ENCODE measurements at regions not wholly inside any gene's neighbourhood (a gene's known extent, or its start where the extent isn't known, plus 50 kb on each side); places are given as distances from the start of the nearest gene placed in this dataset.

GRCh38 chr5:93154535-93154934 is 426.5 kb downstream of the NR2F1-AS1 start:
- Histone ChIP-seq H3K36me3 (ENCODE audit: control insufficient read depth, insufficient read depth, low read length) (no peaks in the 10 kb centered on the region), H3K4me3 (ENCODE audit: low read depth, low read length) (no peak overlapping the region), H3K27me3 (ENCODE audit: control insufficient read depth, insufficient read depth, low read length) (no peaks in the 10 kb centered on the region)
- no peak for TF ChIP-seq CTCF (IDR thresholded peaks at IDR 0.05; ENCODE audit: insufficient read depth, low read depth, low read length)
- DNase-seq (ENCODE audit: low read depth), result no peak
- POLR2A ChIA-PET, result no interaction called here
- CTCF ChIA-PET, result no interaction called here

DNA sequence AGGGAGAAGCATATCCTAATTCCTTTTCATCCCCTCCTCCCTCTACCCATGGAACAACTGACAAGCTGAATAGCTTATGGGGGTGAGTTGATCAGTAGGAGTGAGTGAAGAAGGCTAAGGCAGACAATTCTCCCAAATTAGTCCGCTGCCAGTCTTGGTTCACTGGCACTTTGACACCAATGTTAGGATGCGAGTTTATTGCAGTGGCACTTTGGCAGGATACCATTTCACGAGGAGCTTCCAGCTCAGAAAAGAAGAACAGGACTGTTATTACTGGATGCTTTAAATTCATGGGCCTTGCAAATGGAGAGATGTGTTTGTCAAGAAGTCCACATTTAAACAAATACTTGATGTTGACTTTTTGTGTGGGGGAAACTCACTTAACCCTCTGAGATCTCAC is 427.6 kb downstream of the NR2F1-AS1 start:
- ChIA-PET POLR2A (no interaction called here), CTCF (no interaction called here)
- DNase-seq (ENCODE audit: low read depth), result no peak
- no peak for TF ChIP-seq CTCF (IDR thresholded peaks at IDR 0.05; ENCODE audit: insufficient read depth, low read depth, low read length)
- no peaks in the 10 kb centered on the region for H3K36me3 ChIP-seq (ENCODE audit: control insufficient read depth, insufficient read depth, low read length)
- H3K27me3 ChIP-seq (ENCODE audit: control insufficient read depth, insufficient read depth, low read length), result no peaks in the 10 kb centered on the region
- no peak overlapping the region for H3K4me3 ChIP-seq (ENCODE audit: low read depth, low read length)

- DNase-seq (ENCODE audit: low read depth), result no peak
- ChIA-PET CTCF (interaction anchor here (1.3 kb wide), 1 partner anchor 12 kb away, joined by 3 read pairs; no protein-coding TSS in a partner anchor), POLR2A (no interaction called here)
- Histone ChIP-seq H3K4me3 (ENCODE audit: low read depth, low read length) (no peak overlapping the region), H3K36me3 (ENCODE audit: control insufficient read depth, insufficient read depth, low read length) (no peaks in the 10 kb centered on the region), H3K27me3 (ENCODE audit: control insufficient read depth, insufficient read depth, low read length) (no peaks in the 10 kb centered on the region)
- TF ChIP-seq CTCF (IDR thresholded peaks at IDR 0.05; ENCODE audit: insufficient read depth, low read depth, low read length), result no peak
Measured at GRCh38 chr5:93151896-93152295, 429.1 kb downstream of the NR2F1-AS1 start.

DNA sequence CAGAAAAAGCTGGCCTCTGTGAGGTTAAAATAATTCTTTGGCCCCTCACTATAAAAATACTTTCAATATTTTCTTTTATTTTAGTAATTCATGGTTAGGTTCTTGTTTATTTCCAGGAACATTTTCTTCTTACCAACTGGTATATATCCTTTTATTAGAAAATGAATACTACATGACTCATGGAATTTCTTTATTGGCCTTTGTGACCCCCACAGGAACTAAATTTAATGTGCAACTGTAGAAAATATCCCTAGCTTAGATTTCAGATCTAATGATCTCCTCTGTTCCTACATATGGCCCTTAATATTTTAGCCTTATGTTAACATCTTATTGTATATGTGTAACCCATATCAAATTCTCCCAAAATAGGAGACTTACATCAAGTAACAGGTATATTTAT is 429.9 kb downstream of the NR2F1-AS1 start:
- H3K4me3 ChIP-seq (ENCODE audit: low read depth, low read length), result no peak overlapping the region
- no peak for TF ChIP-seq CTCF (IDR thresholded peaks at IDR 0.05; ENCODE audit: insufficient read depth, low read depth, low read length)

GRCh38 chr5:93150311-93151012 is 430.6 kb downstream of the NR2F1-AS1 start:
- Histone ChIP-seq H3K4me3 (ENCODE audit: low read depth, low read length) (no peak overlapping the region), H3K27me3 (ENCODE audit: control insufficient read depth, insufficient read depth, low read length) (no peaks in the 10 kb centered on the region), H3K36me3 (ENCODE audit: control insufficient read depth, insufficient read depth, low read length) (no peaks in the 10 kb centered on the region)
- CTCF ChIA-PET, result interaction anchor here (1.3 to 1.7 kb wide), 2 partner anchors 11 to 58 kb away, joined by 3 to 5 read pairs; no protein-coding TSS in a partner anchor
- DNase-seq (ENCODE audit: low read depth), result no peak
- no peak for TF ChIP-seq CTCF (IDR thresholded peaks at IDR 0.05; ENCODE audit: insufficient read depth, low read depth, low read length)
- POLR2A ChIA-PET, result interaction anchor here (0.5 kb wide), 1 partner anchor 638 kb away, joined by 3 read pairs; no protein-coding TSS in a partner anchor

More for the DNA sequence above, 429.9 kb downstream of the NR2F1-AS1 start:
- DNase-seq (ENCODE audit: low read depth), result peak; percentile 55
- Histone ChIP-seq H3K36me3 (ENCODE audit: control insufficient read depth, insufficient read depth, low read length) (no peaks in the 10 kb centered on the region), H3K27me3 (ENCODE audit: control insufficient read depth, insufficient read depth, low read length) (no peaks in the 10 kb centered on the region)
- POLR2A ChIA-PET, result interaction anchor here (0.5 kb wide), 1 partner anchor 638 kb away, joined by 3 read pairs; no protein-coding TSS in a partner anchor
- CTCF ChIA-PET, result interaction anchor here (1.3 to 1.7 kb wide), 2 partner anchors 11 to 59 kb away, joined by 3 to 5 read pairs; no protein-coding TSS in a partner anchor
